OCI-LY1 (cell line): ENCODE measurements at regions not wholly inside any gene's neighbourhood (a gene's known extent, or its start where the extent isn't known, plus 50 kb on each side); places are given as distances from the start of the nearest gene placed in this dataset.

Experiments
- EZH2 ChIP-seq: fragments of 200-600 bp; sonication (generic), shearing (Covaris generic); IDR thresholded peaks from 2 replicates; pipeline ENCODE4 v1.8.0; 2017; ENCODE audit warnings: borderline replicate concordance, mixed run types, mild to moderate bottlenecking, antibody characterized with exemption, low read length, moderate library complexity, mixed read lengths
- TF ChIP-seq, protein P1 (sequence below): fragments of 200-600 bp; sonication (generic), shearing (Covaris generic); IDR thresholded peaks from 2 replicates; pipeline ENCODE4 v1.5.1; 2017; ENCODE audit warnings: mild to moderate bottlenecking, antibody characterized with exemption, low read length, moderate library complexity, mixed read lengths

DNA sequence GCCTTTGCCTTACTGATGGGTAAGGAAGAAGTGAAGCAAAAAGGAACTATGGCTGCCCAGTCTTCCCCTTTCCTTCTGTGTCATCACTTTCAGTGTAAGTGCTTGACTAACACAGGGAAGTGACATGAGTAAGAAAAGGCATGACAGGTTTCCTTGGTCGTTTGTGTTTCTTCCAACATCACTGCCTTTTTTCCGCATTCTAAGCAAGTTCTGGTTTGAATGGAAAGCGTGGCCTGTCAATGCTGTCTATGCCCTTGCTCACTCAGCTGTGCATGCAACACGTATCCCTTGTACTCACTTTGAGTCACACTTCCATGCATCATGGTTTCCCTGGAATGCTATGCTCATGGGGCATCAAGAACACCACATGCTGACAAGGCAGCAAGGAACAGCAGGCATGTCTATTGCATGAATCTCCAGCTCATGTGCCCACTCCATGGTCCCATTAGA, 111.8 kb downstream of the OAT start:
- TF ChIP-seq, protein P1, sequence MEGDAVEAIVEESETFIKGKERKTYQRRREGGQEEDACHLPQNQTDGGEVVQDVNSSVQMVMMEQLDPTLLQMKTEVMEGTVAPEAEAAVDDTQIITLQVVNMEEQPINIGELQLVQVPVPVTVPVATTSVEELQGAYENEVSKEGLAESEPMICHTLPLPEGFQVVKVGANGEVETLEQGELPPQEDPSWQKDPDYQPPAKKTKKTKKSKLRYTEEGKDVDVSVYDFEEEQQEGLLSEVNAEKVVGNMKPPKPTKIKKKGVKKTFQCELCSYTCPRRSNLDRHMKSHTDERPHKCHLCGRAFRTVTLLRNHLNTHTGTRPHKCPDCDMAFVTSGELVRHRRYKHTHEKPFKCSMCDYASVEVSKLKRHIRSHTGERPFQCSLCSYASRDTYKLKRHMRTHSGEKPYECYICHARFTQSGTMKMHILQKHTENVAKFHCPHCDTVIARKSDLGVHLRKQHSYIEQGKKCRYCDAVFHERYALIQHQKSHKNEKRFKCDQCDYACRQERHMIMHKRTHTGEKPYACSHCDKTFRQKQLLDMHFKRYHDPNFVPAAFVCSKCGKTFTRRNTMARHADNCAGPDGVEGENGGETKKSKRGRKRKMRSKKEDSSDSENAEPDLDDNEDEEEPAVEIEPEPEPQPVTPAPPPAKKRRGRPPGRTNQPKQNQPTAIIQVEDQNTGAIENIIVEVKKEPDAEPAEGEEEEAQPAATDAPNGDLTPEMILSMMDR: no peak
- no peak for TF ChIP-seq EZH2
